H1 (cell line): ENCODE measurements at regions not wholly inside any gene's neighbourhood (a gene's known extent, or its start where the extent isn't known, plus 50 kb on each side); places are given as distances from the start of the nearest gene placed in this dataset.

Source experiments
- CREB1 ChIP-seq: IDR thresholded peaks from 2 replicates; pipeline ENCODE4 v1.6.1; 2012; ENCODE audit warnings: inconsistent platforms
- TF ChIP-seq, protein P1 (sequence below), 3 experiments: IDR thresholded peaks; 1 replicate in 2 of 3; 2 replicates in 1 of 3; pipeline versions ENCODE4 v1.5.1 to v1.6.1; 2011; ENCODE audit warnings: low read length in 3 of 3, mild to moderate bottlenecking in 3 of 3, inconsistent platforms in 2 of 3, low read depth in 1 of 3, moderate library complexity in 1 of 3; ENCODE audit not compliant: insufficient read depth in 1 of 3; ENCODE audit errors: control extremely low read depth in 1 of 3

DNA sequence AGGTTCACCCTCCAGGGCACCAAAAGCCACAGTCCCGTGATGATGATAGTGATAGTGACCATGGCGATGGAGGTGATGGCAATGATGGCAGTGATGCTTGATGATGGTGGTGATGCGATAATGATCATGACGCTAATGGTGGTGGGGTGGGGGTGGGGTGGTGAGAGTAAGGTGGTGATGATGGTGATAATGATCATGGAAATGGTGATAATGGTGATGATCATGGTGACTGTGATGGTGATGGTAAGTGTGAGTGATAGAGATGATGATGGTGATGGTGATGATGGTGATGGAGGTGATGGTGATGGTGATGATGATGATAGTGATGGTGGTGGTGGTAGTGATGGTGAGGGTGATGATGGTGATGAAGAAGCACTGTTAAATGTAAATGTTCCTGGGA is 96.9 kb downstream of the SYNE3 start (continued):
- TF ChIP-seq, protein P1, sequence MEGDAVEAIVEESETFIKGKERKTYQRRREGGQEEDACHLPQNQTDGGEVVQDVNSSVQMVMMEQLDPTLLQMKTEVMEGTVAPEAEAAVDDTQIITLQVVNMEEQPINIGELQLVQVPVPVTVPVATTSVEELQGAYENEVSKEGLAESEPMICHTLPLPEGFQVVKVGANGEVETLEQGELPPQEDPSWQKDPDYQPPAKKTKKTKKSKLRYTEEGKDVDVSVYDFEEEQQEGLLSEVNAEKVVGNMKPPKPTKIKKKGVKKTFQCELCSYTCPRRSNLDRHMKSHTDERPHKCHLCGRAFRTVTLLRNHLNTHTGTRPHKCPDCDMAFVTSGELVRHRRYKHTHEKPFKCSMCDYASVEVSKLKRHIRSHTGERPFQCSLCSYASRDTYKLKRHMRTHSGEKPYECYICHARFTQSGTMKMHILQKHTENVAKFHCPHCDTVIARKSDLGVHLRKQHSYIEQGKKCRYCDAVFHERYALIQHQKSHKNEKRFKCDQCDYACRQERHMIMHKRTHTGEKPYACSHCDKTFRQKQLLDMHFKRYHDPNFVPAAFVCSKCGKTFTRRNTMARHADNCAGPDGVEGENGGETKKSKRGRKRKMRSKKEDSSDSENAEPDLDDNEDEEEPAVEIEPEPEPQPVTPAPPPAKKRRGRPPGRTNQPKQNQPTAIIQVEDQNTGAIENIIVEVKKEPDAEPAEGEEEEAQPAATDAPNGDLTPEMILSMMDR (IDR thresholded peaks at IDR 0.05; ENCODE audit: control extremely low read depth in 1 of 3, insufficient read depth in 1 of 3, low read depth in 1 of 3, low read length in 3 of 3) = no peak
- TF ChIP-seq CREB1 = no peak
